T-helper 22 cell (primary cell): ENCODE measurements at regions not wholly inside any gene's neighbourhood (a gene's known extent, or its start where the extent isn't known, plus 50 kb on each side); places are given as distances from the start of the nearest gene placed in this dataset.
A peak's percentile ranks its signal among the peaks of the same experiment; 100 is the strongest.

Source experiments
- DNase-seq: peaks from one replicate; pipeline ENCODE4 v3.0.0-alpha.2; 2020; ENCODE audit warnings: low read depth

- no peak for DNase-seq
Observed at GRCh38 chr5:118042076-118042475, 946.3 kb downstream of the DTWD2 start.

- DNase-seq: no peak
Observed at GRCh38 chr5:118040496-118040895, 947.9 kb downstream of the DTWD2 start.

GRCh38 chr5:118033686-118034338 is 954.5 kb downstream of the DTWD2 start:
- DNase-seq: peak; percentile 0

GRCh38 chr5:118029807-118030206 is 958.5 kb downstream of the DTWD2 start:
- DNase-seq: no peak

GRCh38 chr5:118022062-118022461 is 966.3 kb downstream of the DTWD2 start:
- no peak for DNase-seq

- DNase-seq: no peak
Observed at GRCh38 chr5:118017536-118017935, 970.8 kb downstream of the DTWD2 start.

- DNase-seq: no peak
Observed at GRCh38 chr5:118016396-118016795, 972.0 kb downstream of the DTWD2 start.

- no peak for DNase-seq
Observed at GRCh38 chr5:118015511-118015910, 972.8 kb downstream of the DTWD2 start.

GRCh38 chr5:118009741-118010297 is 978.5 kb downstream of the DTWD2 start:
- no peak for DNase-seq

GRCh38 chr5:118008779-118009178 is 979.6 kb downstream of the DTWD2 start:
- DNase-seq: no peak

GRCh38 chr5:118007262-118007661 is 981.1 kb downstream of the DTWD2 start:
- DNase-seq: no peak

- DNase-seq: no peak
Observed at GRCh38 chr5:118006219-118006618, 982.1 kb downstream of the DTWD2 start.

GRCh38 chr5:117999939-118000549 is 988.3 kb downstream of the DTWD2 start:
- DNase-seq: no peak

GRCh38 chr5:117982691-117983090 is 1005.7 kb downstream of the DTWD2 start:
- no peak for DNase-seq

GRCh38 chr5:117973785-117974184 is 1014.6 kb downstream of the DTWD2 start:
- no peak for DNase-seq

GRCh38 chr5:117955831-117956230 is 1032.5 kb downstream of the DTWD2 start:
- DNase-seq: no peak

GRCh38 chr5:117954331-117954730 is 1034.0 kb downstream of the DTWD2 start:
- DNase-seq: no peak

GRCh38 chr5:117953272-117953671 is 1035.1 kb downstream of the DTWD2 start:
- no peak for DNase-seq

- no peak for DNase-seq
Observed at GRCh38 chr5:117947836-117948235, 1040.5 kb downstream of the DTWD2 start.

- DNase-seq: no peak
Observed at GRCh38 chr5:117947121-117947520, 1041.2 kb downstream of the DTWD2 start.

GRCh38 chr5:117945258-117945657 is 1043.1 kb downstream of the DTWD2 start:
- DNase-seq: no peak

- DNase-seq: no peak
Observed at GRCh38 chr5:117943541-117943940, 1044.8 kb downstream of the DTWD2 start.

GRCh38 chr5:117942861-117943519 is 1045.4 kb downstream of the DTWD2 start:
- DNase-seq: no peak
